ENCODE measurements at regions not wholly inside any gene's neighbourhood (a gene's known extent, or its start where the extent isn't known, plus 50 kb on each side); places are given as distances from the start of the nearest gene placed in this dataset.

DNA sequence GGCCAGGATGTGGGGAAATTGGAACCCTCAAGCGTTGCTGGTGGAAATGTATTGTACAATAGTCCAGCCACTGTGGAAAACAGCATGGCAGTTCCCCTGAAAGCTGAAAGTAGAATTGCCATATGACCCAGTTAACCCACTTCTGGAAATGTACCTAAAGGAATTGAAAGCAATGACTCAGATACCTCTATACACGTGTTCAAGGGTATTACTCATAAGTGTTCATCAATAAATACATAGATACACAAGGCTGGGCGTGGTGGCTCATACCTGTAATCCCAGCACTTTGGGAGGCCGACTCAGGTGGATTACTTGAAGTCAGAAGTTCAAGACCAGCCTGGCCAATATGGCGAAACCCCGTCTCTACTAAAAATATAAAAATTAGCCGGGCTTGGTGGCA, 71.9 kb upstream of the IRS2 start:
- Histone ChIP-seq H3K27ac (ENCODE audit: extremely low read depth, low read depth, low read length) (no peak overlapping the region), H3K4me2 (ENCODE audit: insufficient read depth, low read length) (no peak overlapping the region), H3K36me3 (ENCODE audit: control insufficient read depth, insufficient read depth, low read length) (no peaks in the 10 kb centered on the region), H4K20me1 (replicated peaks; ENCODE audit: control insufficient read depth, insufficient read depth, low read length) (no peaks in the 10 kb centered on the region), H3K9ac (ENCODE audit: insufficient read depth in 1 of 2, low read depth in 2 of 2, low read length in 2 of 2) (no peak overlapping the region), H3K4me1 (replicated peaks in 1 of 2; ENCODE audit: control insufficient read depth in 2 of 2, insufficient read depth in 2 of 2, low read length in 2 of 2) (no peaks in the 10 kb centered on the region), H2AFZ (ENCODE audit: low read depth, low read length) (no peak overlapping the region), H3K4me3 (no peak overlapping the region), H3K9me3 (replicated peaks; ENCODE audit: control insufficient read depth, insufficient read depth, low read depth, low read length) (no peaks in the 10 kb centered on the region), H3K27me3 (ENCODE audit: control insufficient read depth in 2 of 2, insufficient read depth in 2 of 2, low read length in 2 of 2) (peaks cover 0 to 13% of the 10 kb centered on the region in 2 experiments; a peak in 3 of 5 replicates), H3K9me1 (ENCODE audit: control insufficient read depth, insufficient read depth, low read length) (no peaks in the 10 kb centered on the region), H3K79me2 (ENCODE audit: control insufficient read depth, insufficient read depth, low read length) (no peaks in the 10 kb centered on the region)
- ChIA-PET POLR2A (no interaction called here), CTCF (ENCODE audit: low intra/inter-chr PET ratio) (no interaction called here)
- no TSS peak for BruUV-seq (replicated peaks)
- no peak for FAIRE-seq
- in situ Hi-C loops (cut with MboI), result no loop called here
- ATAC-seq, result no peak
- intact Hi-C loops (cut with micrococcal nuclease), result no loop called here
- no peak for DNase-seq (ENCODE audit: extremely low read depth in 1 of 4, low spot score in 3 of 4)
- WGBS (ENCODE audit: insufficient coverage, low coverage, missing lambda C conversion rate), result 0% methylated on average over 7 of the region's 7 CpGs
- TF ChIP-seq NCOA1 (IDR thresholded peaks at IDR 0.05; ENCODE audit: low read depth) (no peak), NFXL1 (CRISPR knock-in tag; IDR thresholded peaks at IDR 0.05) (no peak), TCF7 (IDR thresholded peaks at IDR 0.05; ENCODE audit: borderline replicate concordance) (no peak), ZSCAN32 (CRISPR knock-in tag; IDR thresholded peaks at IDR 0.05) (no peak)
- TF ChIP-seq, protein P1, sequence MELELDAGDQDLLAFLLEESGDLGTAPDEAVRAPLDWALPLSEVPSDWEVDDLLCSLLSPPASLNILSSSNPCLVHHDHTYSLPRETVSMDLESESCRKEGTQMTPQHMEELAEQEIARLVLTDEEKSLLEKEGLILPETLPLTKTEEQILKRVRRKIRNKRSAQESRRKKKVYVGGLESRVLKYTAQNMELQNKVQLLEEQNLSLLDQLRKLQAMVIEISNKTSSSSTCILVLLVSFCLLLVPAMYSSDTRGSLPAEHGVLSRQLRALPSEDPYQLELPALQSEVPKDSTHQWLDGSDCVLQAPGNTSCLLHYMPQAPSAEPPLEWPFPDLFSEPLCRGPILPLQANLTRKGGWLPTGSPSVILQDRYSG (tag; conservative IDR thresholded peaks at IDR 0.05; ENCODE audit: low read depth), result no peak

DNA sequence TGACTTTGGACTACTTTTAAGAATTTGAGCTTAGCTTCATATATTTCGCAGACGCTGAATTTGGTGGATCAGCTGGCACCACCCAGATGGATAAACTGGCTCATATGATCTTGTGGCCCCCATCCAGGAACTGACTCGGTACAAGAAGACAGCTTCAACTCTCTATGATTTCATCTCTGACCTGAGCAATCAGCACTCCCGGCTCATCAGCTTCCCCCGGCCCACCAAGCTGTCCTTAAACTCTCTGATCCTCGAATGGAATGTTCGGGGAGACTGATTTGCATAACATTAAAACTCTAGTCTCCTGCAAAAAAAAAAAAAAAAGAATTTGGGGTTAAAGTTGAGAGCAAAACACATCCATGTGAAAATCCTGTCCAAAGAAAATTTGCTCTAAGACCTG, 71.4 kb upstream of the IRS2 start:
- H2AFZ ChIP-seq (ENCODE audit: low read depth, low read length), result no peak overlapping the region
- no peak for ATAC-seq
- no peaks in the 10 kb centered on the region for H4K20me1 ChIP-seq (replicated peaks; ENCODE audit: control insufficient read depth, insufficient read depth, low read length)
- 0% methylated on average over 7 of the region's 7 CpGs for WGBS (ENCODE audit: insufficient coverage, low coverage, missing lambda C conversion rate)
- CTCF ChIA-PET (ENCODE audit: low intra/inter-chr PET ratio), result no interaction called here
- no peak for DNase-seq (ENCODE audit: extremely low read depth in 1 of 4, low spot score in 3 of 4)
- TF ChIP-seq ETS2 (tag; IDR thresholded peaks at IDR 0.05; ENCODE audit: borderline replicate concordance, poor library complexity, severe bottlenecking) (no peak), ZNF830 (CRISPR knock-in tag; IDR thresholded peaks at IDR 0.05) (no peak), CSDE1 (IDR thresholded peaks at IDR 0.05) (no peak), ZNF217 (CRISPR knock-in tag; IDR thresholded peaks at IDR 0.05) (no peak)
- TF ChIP-seq, protein P2, sequence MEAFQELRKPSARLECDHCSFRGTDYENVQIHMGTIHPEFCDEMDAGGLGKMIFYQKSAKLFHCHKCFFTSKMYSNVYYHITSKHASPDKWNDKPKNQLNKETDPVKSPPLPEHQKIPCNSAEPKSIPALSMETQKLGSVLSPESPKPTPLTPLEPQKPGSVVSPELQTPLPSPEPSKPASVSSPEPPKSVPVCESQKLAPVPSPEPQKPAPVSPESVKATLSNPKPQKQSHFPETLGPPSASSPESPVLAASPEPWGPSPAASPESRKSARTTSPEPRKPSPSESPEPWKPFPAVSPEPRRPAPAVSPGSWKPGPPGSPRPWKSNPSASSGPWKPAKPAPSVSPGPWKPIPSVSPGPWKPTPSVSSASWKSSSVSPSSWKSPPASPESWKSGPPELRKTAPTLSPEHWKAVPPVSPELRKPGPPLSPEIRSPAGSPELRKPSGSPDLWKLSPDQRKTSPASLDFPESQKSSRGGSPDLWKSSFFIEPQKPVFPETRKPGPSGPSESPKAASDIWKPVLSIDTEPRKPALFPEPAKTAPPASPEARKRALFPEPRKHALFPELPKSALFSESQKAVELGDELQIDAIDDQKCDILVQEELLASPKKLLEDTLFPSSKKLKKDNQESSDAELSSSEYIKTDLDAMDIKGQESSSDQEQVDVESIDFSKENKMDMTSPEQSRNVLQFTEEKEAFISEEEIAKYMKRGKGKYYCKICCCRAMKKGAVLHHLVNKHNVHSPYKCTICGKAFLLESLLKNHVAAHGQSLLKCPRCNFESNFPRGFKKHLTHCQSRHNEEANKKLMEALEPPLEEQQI (IDR thresholded peaks at IDR 0.05), result no peak
- POLR2A ChIA-PET, result no interaction called here
- no peaks in the 10 kb centered on the region for H3K9me1 ChIP-seq (ENCODE audit: control insufficient read depth, insufficient read depth, low read length)
- no peak overlapping the region for H3K27ac ChIP-seq (ENCODE audit: extremely low read depth, low read depth, low read length)
- no peak overlapping the region for H3K4me3 ChIP-seq
- in situ Hi-C loops (cut with MboI), result no loop called here
- intact Hi-C loops (cut with micrococcal nuclease), result no loop called here
- no TSS peak for BruUV-seq (replicated peaks)
- H3K36me3 ChIP-seq (ENCODE audit: control insufficient read depth, insufficient read depth, low read length), result no peaks in the 10 kb centered on the region
- H3K27me3 ChIP-seq (ENCODE audit: control insufficient read depth in 2 of 2, insufficient read depth in 2 of 2, low read length in 2 of 2), result peaks cover 0 to 13% of the 10 kb centered on the region in 2 experiments; a peak in 3 of 5 replicates
- H3K9me3 ChIP-seq (replicated peaks; ENCODE audit: control insufficient read depth, insufficient read depth, low read depth, low read length), result no peaks in the 10 kb centered on the region
- no peak overlapping the region for H3K9ac ChIP-seq (ENCODE audit: insufficient read depth in 1 of 2, low read depth in 2 of 2, low read length in 2 of 2)
- H3K4me2 ChIP-seq (ENCODE audit: insufficient read depth, low read length), result no peak overlapping the region
- FAIRE-seq, result no peak
- no peaks in the 10 kb centered on the region for H3K79me2 ChIP-seq (ENCODE audit: control insufficient read depth, insufficient read depth, low read length)
- H3K4me1 ChIP-seq (replicated peaks in 1 of 2; ENCODE audit: control insufficient read depth in 2 of 2, insufficient read depth in 2 of 2, low read length in 2 of 2), result no peaks in the 10 kb centered on the region
